ENCODE measurements at regions not wholly inside any gene's neighbourhood (a gene's known extent, or its start where the extent isn't known, plus 50 kb on each side); places are given as distances from the start of the nearest gene placed in this dataset.

- DNase-seq (ENCODE audit: low spot score in 2 of 2), result no peak
- TF ChIP-seq POLR2AphosphoS5 (IDR thresholded peaks at IDR 0.05) (no peak), POLR2A (IDR thresholded peaks at IDR 0.05) (no peak), CTCF (IDR thresholded peaks at IDR 0.05) (no peak)
- H3K36me3 ChIP-seq, result no peaks in the 10 kb centered on the region
- H3K4me3 ChIP-seq, result no peak overlapping the region
- no peak overlapping the region for H3K27ac ChIP-seq
- intact Hi-C loops (cut with DNase I; ENCODE audit: low total_unique reads), result no loop called here
- no peaks in the 10 kb centered on the region for H3K4me1 ChIP-seq
- H3K27me3 ChIP-seq, result no peaks in the 10 kb centered on the region
- peaks cover 0 to 15% of the 10 kb centered on the region in 2 donors for H3K9me3 ChIP-seq
Measured at GRCh38 chr1:87194856-87195255, 133.8 kb upstream of the LMO4 start.

- Histone ChIP-seq H3K4me3 (no peak overlapping the region), H3K27ac (no peak overlapping the region), H3K9me3 (peaks cover 0 to 15% of the 10 kb centered on the region in 2 donors), H3K36me3 (no peaks in the 10 kb centered on the region), H3K4me1 (no peaks in the 10 kb centered on the region), H3K27me3 (no peaks in the 10 kb centered on the region)
- no peak for DNase-seq (ENCODE audit: low spot score in 2 of 2)
- intact Hi-C loops (cut with DNase I; ENCODE audit: low total_unique reads), result no loop called here
- no peak for TF ChIP-seq CTCF (IDR thresholded peaks at IDR 0.05)
- TF ChIP-seq POLR2A (IDR thresholded peaks at IDR 0.05), result no peak
- TF ChIP-seq POLR2AphosphoS5 (IDR thresholded peaks at IDR 0.05), result no peak
Measured at GRCh38 chr1:87196110-87196827, 132.4 kb upstream of the LMO4 start.

- no peak for DNase-seq (ENCODE audit: low spot score in 2 of 2)
- intact Hi-C loops (cut with DNase I; ENCODE audit: low total_unique reads), result no loop called here
- Histone ChIP-seq H3K36me3 (no peaks in the 10 kb centered on the region), H3K27me3 (no peaks in the 10 kb centered on the region), H3K4me3 (no peak overlapping the region), H3K4me1 (no peaks in the 10 kb centered on the region), H3K9me3 (peaks cover 0 to 15% of the 10 kb centered on the region in 2 donors), H3K27ac (no peak overlapping the region)
- TF ChIP-seq POLR2A (IDR thresholded peaks at IDR 0.05) (no peak), POLR2AphosphoS5 (IDR thresholded peaks at IDR 0.05) (no peak), CTCF (IDR thresholded peaks at IDR 0.05) (no peak)
Measured at GRCh38 chr1:87197156-87197555, 131.5 kb upstream of the LMO4 start.

- no peaks in the 10 kb centered on the region for H3K4me1 ChIP-seq
- intact Hi-C loops (cut with DNase I; ENCODE audit: low total_unique reads), result no loop called here
Measured at GRCh38 chr1:87197641-87198040, 131.0 kb upstream of the LMO4 start.

More at GRCh38 chr1:87197641-87198040, 131.0 kb upstream of the LMO4 start:
- no peak for TF ChIP-seq CTCF (IDR thresholded peaks at IDR 0.05)
- no peak for TF ChIP-seq POLR2AphosphoS5 (IDR thresholded peaks at IDR 0.05)
- no peak for TF ChIP-seq POLR2A (IDR thresholded peaks at IDR 0.05)
- no peak for DNase-seq (ENCODE audit: low spot score in 2 of 2)
- no peak overlapping the region for H3K27ac ChIP-seq
- no peak overlapping the region for H3K4me3 ChIP-seq
- H3K36me3 ChIP-seq, result no peaks in the 10 kb centered on the region
- peaks cover 0 to 15% of the 10 kb centered on the region in 2 donors for H3K9me3 ChIP-seq
- H3K27me3 ChIP-seq, result no peaks in the 10 kb centered on the region

Measured in breast epithelium (tissue), 4 donors.